Naive thymus-derived CD8-positive, alpha-beta T cell (primary cell): ENCODE measurements at regions not wholly inside any gene's neighbourhood (a gene's known extent, or its start where the extent isn't known, plus 50 kb on each side); places are given as distances from the start of the nearest gene placed in this dataset.

ENCODE experiments used
- ATAC-seq, 2 donors: fragments of 150-1000 bp; cut with Tn5 transposase in 1 of 2; sonication (Bioruptor Pico), chemical (Tn5 transposase) in 1 of 2; 1 replicate in 1 of 2; 2 replicates in 1 of 2; pipeline ENCODE4 v1.10.0; 2021; ENCODE audit warnings: mild to moderate bottlenecking in 2 of 2, moderate library complexity in 2 of 2
- POLR2A ChIA-PET: fragments of 350-600 bp; sonication (Branson Sonifier 250); formaldehyde crosslinking; loops from one replicate; lab custom pipeline; 2021; ENCODE audit warnings: antibody characterized with exemption; lab: Charles Lee
- DNase-seq, 10 donors: peaks; one replicate each; pipeline versions ENCODE4 v3.0.0 to v3.0.0-alpha.2; 2020 to 2022
- H3K27ac Mint-ChIP-seq, 10 donors: one replicate each; pipeline ENCODE4 v1.8.0; 2020 to 2022; ENCODE audit warnings: mild to moderate bottlenecking in 10 of 10, mixed read lengths in 10 of 10, moderate library complexity in 4 of 10, inconsistent platforms in 1 of 10
- H3K27me3 Mint-ChIP-seq, 5 donors: one replicate each; pipeline ENCODE4 v1.8.0; 2021 to 2022; ENCODE audit warnings: mixed read lengths in 5 of 5
- H3K36me3 Mint-ChIP-seq, 3 donors: one replicate each; pipeline ENCODE4 v1.8.0; 2020 to 2022; ENCODE audit warnings: mixed read lengths in 3 of 3, mild to moderate bottlenecking in 2 of 3, inconsistent platforms in 1 of 3
- H3K4me1 Mint-ChIP-seq, 4 donors: one replicate each; pipeline ENCODE4 v1.8.0; 2021 to 2022; ENCODE audit warnings: mixed read lengths in 4 of 4
- H3K4me3 Mint-ChIP-seq, 10 donors: one replicate each; pipeline ENCODE4 v1.8.0; 2020 to 2022; ENCODE audit warnings: mild to moderate bottlenecking in 10 of 10, mixed read lengths in 10 of 10, moderate library complexity in 6 of 10, inconsistent platforms in 1 of 10
- H3K9me3 Mint-ChIP-seq, 9 donors: one replicate each; pipeline ENCODE4 v1.8.0; 2020 to 2022; ENCODE audit warnings: mixed read lengths in 9 of 9, mild to moderate bottlenecking in 3 of 9, inconsistent platforms in 1 of 9, moderate library complexity in 1 of 9

DNA sequence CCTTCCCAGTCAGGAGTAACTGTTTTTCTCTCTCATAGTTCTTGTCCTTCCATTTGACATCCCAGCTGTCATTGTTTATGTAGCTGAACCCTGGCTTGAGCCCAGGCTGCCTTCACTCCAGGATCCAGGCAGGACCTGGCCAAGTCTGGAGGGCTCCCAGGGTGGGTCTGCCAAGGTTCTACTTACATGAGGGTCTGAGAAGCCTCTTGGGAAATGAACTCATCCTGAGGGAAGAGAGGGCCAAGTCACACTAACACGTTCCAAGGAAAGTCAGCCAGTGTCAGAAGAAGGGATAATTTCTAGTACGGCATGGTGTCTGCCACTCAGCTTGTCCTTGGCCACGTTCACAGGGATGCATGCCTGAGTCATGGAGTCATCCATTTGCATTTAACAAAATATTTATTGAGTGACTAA, 54.8 kb upstream of the SRD5A3 start:
- H3K27me3 Mint-ChIP-seq: peaks cover 6 to 18% (median 11%) of the 10 kb centered on the region in 5 donors
- peak overlapping the region in 2 of 10 donors; percentile 2 to 26 for H3K27ac Mint-ChIP-seq
- H3K36me3 Mint-ChIP-seq: no peaks in the 10 kb centered on the region
- no peak for DNase-seq
- H3K4me3 Mint-ChIP-seq: no peak overlapping the region
- peaks cover 0 to 2% (median 0%) of the 10 kb centered on the region in 9 donors for H3K9me3 Mint-ChIP-seq
- ATAC-seq: no peak
- H3K4me1 Mint-ChIP-seq: no peaks in the 10 kb centered on the region
- POLR2A ChIA-PET: no interaction called here

- Mint-ChIP-seq H3K27ac (no peak overlapping the region), H3K4me1 (no peaks in the 10 kb centered on the region), H3K4me3 (no peak overlapping the region), H3K9me3 (peaks cover 0 to 2% (median 0%) of the 10 kb centered on the region in 9 donors), H3K27me3 (peaks cover 6 to 35% (median 19%) of the 10 kb centered on the region in 5 donors), H3K36me3 (no peaks in the 10 kb centered on the region)
- no peak for ATAC-seq
- POLR2A ChIA-PET: no interaction called here
- no peak for DNase-seq
Observed at GRCh38 chr4:55296096-55296495, 49.9 kb upstream of the SRD5A3 start.
